HEK293 (cell line): ENCODE measurements at regions not wholly inside any gene's neighbourhood (a gene's known extent, or its start where the extent isn't known, plus 50 kb on each side); places are given as distances from the start of the nearest gene placed in this dataset.

Source experiments
- CTCF ChIP-seq: fragments of 450-650 bp; formaldehyde crosslinking; IDR thresholded peaks from 2 replicates; pipeline ENCODE4 v1.5.1; 2016; ENCODE audit warnings: missing biosample characterization, missing genetic modification characterization
- HOXD13 ChIP-seq: sonication (generic); formaldehyde crosslinking; IDR thresholded peaks from 2 replicates; pipeline ENCODE4 v1.8.0; 2022; ENCODE audit warnings: missing genetic modification reagents, borderline replicate concordance
- KLF1 ChIP-seq: fragments of 450-650 bp; formaldehyde crosslinking; IDR thresholded peaks from 2 replicates; pipeline ENCODE4 v1.5.1; 2016; ENCODE audit warnings: missing biosample characterization, missing genetic modification characterization
- MYNN ChIP-seq: fragments of 450-650 bp; formaldehyde crosslinking; IDR thresholded peaks from 2 replicates; pipeline ENCODE4 v1.5.1; 2016; ENCODE audit warnings: missing biosample characterization, missing genetic modification characterization, borderline replicate concordance
- PRDM10 ChIP-seq: fragments of 450-650 bp; formaldehyde crosslinking; IDR thresholded peaks from 2 replicates; pipeline ENCODE4 v1.5.1; 2016; ENCODE audit warnings: missing biosample characterization, missing genetic modification characterization
- REPIN1 ChIP-seq: fragments of 450-650 bp; formaldehyde crosslinking; IDR thresholded peaks from 2 replicates; pipeline ENCODE4 v1.5.1; 2017; ENCODE audit warnings: missing biosample characterization, missing genetic modification characterization, low read depth
- TCF7L2 ChIP-seq: IDR thresholded peaks from 2 replicates; pipeline ENCODE4 v1.6.1; 2011; ENCODE audit warnings: low read depth, mild to moderate bottlenecking, inconsistent platforms, low read length, moderate library complexity, borderline replicate concordance
- TRIM28 ChIP-seq: IDR thresholded peaks from 2 replicates; pipeline ENCODE4 v1.6.1; 2011; ENCODE audit warnings: low read length, control low read depth, borderline replicate concordance
- ZNF132 ChIP-seq: fragments of 450-650 bp; formaldehyde crosslinking; IDR thresholded peaks from 2 replicates; pipeline ENCODE4 v1.5.1; 2017; ENCODE audit warnings: missing biosample characterization, missing genetic modification characterization, borderline replicate concordance
- ZNF138 ChIP-seq: fragments of 450-650 bp; formaldehyde crosslinking; IDR thresholded peaks from 2 replicates; pipeline ENCODE4 v1.5.1; 2016; ENCODE audit warnings: missing biosample characterization, missing genetic modification characterization, borderline replicate concordance
- ZNF155 ChIP-seq: fragments of 450-650 bp; formaldehyde crosslinking; IDR thresholded peaks from 2 replicates; pipeline ENCODE4 v1.5.1; 2016; ENCODE audit warnings: missing biosample characterization, missing genetic modification characterization
- ZNF449 ChIP-seq: fragments of 450-650 bp; formaldehyde crosslinking; IDR thresholded peaks from 2 replicates; pipeline ENCODE4 v1.5.1; 2017; ENCODE audit warnings: missing biosample characterization, mild to moderate bottlenecking, missing genetic modification characterization, moderate library complexity
- TF ChIP-seq, protein P1 (sequence below): sonication (generic); formaldehyde crosslinking; IDR thresholded peaks from 2 replicates; pipeline ENCODE4 v1.8.1; 2022; ENCODE audit warnings: mild to moderate bottlenecking, moderate library complexity, missing genetic modification reagents
- TF ChIP-seq, protein P2 (sequence below): fragments of 450-650 bp; formaldehyde crosslinking; IDR thresholded peaks from 2 replicates; pipeline ENCODE4 v1.5.1; 2016; ENCODE audit warnings: missing biosample characterization, missing genetic modification characterization, low read depth

DNA sequence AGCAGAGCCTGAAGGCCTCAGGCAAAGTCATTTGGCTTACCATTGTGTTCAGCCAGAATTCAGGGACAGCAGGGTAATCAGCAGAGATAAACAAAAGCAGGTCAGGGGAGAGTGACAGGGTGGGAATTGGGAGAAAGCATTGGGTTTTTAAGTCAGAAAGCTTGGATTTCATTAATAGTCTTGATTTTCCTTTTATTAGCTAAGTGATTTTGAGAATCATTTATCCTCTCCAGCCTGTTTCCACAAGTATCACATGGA lies 410.1 kb downstream of the HNRNPD start:
- TF ChIP-seq ZNF155 (tag by site-specific recombination) (no peak), CTCF (tag by site-specific recombination) (no peak), HOXD13 (CRISPR knock-in tag) (no peak), ZNF449 (tag by site-specific recombination) (no peak), TRIM28 (no peak), ZNF132 (tag by site-specific recombination) (no peak), KLF1 (tag by site-specific recombination) (no peak), PRDM10 (tag by site-specific recombination) (no peak), MYNN (no peak), TCF7L2 (no peak), ZNF138 (tag by site-specific recombination) (no peak), REPIN1 (tag by site-specific recombination) (no peak)
- TF ChIP-seq, protein P1, sequence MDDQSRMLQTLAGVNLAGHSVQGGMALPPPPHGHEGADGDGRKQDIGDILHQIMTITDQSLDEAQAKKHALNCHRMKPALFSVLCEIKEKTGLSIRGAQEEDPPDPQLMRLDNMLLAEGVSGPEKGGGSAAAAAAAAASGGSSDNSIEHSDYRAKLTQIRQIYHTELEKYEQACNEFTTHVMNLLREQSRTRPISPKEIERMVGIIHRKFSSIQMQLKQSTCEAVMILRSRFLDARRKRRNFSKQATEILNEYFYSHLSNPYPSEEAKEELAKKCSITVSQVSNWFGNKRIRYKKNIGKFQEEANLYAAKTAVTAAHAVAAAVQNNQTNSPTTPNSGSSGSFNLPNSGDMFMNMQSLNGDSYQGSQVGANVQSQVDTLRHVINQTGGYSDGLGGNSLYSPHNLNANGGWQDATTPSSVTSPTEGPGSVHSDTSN (CRISPR knock-in tag): no peak
- TF ChIP-seq, protein P2, sequence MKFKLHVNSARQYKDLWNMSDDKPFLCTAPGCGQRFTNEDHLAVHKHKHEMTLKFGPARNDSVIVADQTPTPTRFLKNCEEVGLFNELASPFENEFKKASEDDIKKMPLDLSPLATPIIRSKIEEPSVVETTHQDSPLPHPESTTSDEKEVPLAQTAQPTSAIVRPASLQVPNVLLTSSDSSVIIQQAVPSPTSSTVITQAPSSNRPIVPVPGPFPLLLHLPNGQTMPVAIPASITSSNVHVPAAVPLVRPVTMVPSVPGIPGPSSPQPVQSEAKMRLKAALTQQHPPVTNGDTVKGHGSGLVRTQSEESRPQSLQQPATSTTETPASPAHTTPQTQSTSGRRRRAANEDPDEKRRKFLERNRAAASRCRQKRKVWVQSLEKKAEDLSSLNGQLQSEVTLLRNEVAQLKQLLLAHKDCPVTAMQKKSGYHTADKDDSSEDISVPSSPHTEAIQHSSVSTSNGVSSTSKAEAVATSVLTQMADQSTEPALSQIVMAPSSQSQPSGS (tag by site-specific recombination): no peak
